ENCODE measurements at regions not wholly inside any gene's neighbourhood (a gene's known extent, or its start where the extent isn't known, plus 50 kb on each side); places are given as distances from the start of the nearest gene placed in this dataset.

DNA sequence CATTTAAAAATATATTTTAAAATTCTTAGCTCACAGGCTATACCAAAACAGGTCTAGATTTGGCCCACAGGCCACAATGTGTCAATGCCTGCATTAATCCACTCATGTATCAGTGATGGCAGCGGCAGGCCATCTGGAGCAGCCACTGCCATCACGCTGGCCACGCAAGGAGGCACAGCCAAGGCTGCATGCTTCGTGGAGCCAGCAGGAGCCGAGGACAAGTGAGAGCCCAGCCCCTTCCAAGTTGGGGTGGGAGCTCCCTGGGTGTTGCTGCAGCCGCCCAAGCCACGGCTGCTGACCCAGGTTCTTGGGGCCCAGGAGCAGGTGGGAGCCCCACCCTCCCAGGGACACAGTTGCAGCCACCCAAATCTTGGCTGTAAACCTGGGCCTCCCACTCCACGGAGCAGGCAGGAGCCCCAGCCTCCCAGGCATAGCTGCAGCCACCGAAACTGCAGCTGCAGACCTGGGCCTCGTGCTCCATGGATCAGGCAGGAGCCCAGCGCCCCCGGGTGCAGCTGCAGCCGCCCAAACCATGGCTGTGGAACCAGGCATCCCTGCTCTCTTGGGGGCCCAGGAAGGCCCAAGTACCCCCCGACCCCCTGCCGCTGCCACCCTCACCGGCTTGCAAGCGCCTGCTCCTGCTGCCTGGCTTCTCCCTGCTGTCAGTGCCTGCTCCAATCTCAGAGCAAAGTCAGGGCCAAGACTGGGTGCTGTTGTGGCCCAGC is 87.3 kb upstream of the CACUL1 start:
- TF ChIP-seq, protein P1, sequence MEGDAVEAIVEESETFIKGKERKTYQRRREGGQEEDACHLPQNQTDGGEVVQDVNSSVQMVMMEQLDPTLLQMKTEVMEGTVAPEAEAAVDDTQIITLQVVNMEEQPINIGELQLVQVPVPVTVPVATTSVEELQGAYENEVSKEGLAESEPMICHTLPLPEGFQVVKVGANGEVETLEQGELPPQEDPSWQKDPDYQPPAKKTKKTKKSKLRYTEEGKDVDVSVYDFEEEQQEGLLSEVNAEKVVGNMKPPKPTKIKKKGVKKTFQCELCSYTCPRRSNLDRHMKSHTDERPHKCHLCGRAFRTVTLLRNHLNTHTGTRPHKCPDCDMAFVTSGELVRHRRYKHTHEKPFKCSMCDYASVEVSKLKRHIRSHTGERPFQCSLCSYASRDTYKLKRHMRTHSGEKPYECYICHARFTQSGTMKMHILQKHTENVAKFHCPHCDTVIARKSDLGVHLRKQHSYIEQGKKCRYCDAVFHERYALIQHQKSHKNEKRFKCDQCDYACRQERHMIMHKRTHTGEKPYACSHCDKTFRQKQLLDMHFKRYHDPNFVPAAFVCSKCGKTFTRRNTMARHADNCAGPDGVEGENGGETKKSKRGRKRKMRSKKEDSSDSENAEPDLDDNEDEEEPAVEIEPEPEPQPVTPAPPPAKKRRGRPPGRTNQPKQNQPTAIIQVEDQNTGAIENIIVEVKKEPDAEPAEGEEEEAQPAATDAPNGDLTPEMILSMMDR (IDR thresholded peaks at IDR 0.05): no peak
- no peak for TF ChIP-seq EZH2 (IDR thresholded peaks at IDR 0.05)
- no peak for TF ChIP-seq EZH2phosphoT487 (IDR thresholded peaks at IDR 0.05)
